NCI-H460 (cell line): ENCODE measurements at regions not wholly inside any gene's neighbourhood (a gene's known extent, or its start where the extent isn't known, plus 50 kb on each side); places are given as distances from the start of the nearest gene placed in this dataset.

Source experiments
- DNase-seq: peaks from one replicate; pipeline ENCODE4 v3.0.0-alpha.2; 2016; ENCODE audit warnings: low read depth; ENCODE audit errors: extremely low read depth

GRCh38 chr2:242020196-242021004 is 150.9 kb downstream of the RTP5 start:
- DNase-seq: no peak

- DNase-seq: no peak
Measured at GRCh38 chr2:242022550-242023290, 153.2 kb downstream of the RTP5 start.

DNA sequence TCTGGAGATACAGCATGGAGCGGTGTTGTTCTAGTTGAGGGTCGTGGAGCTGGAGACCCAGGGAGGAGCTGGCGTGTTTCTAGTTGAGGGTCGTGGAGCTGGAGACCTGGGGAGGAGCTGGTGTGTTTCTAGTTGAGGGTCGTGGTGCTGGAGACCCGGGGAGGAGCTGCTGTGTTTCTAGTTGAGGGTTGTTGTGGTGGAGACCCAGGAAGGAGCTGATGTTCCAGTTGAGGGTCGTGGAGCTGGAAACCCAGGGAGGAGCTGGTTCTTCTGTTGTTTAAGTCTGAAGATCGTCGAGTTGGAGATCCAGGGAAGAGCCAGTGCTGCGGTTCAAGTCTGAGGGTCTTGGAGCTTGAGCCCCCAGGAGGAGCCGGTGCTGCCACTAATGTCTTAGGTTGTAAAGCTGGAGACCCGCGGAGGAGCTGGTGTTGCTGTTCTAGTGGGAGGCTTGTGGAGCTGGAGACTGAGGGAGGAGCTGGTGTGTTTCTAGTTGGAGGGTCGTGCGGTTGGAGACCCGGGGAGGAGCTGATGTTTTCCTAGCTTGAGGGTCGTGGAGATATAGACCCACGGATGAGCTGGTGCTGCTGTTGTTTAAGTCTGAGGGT is 155.3 kb downstream of the RTP5 start:
- no peak for DNase-seq

- DNase-seq: no peak
Measured at GRCh38 chr2:242027676-242028450, 158.3 kb downstream of the RTP5 start.

DNA sequence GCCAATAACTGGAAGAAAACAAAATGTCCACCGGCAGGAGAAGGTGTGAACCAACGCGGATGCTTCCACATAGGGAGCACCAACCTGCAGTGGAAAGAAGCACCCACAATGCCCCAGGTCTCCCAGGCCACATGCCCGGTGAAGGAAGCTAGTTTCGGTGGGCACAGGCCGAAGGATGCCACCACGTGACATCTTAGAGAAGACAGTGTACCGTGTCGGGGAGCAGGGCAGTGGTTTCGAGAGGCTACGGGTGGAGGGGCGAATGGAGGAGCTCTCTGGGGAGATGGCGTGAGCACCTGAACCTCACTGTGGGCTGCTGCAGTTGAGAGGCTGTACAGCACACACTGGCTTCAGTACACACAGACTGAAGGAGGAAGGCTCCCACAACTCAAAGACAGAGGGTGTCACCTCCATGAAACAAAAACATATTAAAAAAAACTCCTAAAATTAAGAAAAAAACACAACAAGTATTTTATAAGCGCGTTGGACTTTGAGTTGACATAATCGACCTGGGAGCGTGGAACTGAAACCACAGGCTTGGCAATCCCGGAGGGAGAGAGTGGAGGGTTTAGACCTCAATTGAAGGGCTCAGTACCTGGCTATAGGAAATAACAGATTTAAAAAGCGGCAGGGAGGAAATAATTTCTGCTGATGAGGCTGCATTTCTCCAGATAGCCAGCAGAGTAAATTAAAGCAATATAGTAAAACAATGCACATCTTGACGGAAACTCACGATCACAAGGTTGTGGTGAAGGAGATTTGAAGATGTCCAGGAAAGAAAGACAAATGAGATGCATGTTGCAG is 160.1 kb downstream of the RTP5 start:
- no peak for DNase-seq

DNA sequence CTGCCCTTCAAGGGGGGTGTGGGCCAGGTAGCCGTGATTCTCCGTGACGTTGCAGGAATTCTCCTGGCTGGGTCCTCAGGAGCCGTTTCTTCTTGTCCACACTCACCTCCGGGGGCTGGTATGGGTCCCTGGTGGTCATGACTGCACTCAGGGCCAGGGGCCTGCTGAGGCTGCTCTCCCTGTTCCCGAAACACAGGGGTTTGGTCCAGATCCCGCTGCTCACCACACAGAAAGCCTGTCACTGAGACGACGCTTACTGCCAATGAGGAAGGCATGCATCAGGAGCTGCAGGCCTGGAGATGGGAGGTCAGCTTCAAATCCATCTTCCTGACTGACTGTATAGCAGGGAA is 160.7 kb downstream of the RTP5 start:
- DNase-seq: no peak

GRCh38 chr2:242030858-242031257 is 161.3 kb downstream of the RTP5 start:
- no peak for DNase-seq

- no peak for DNase-seq
Measured at GRCh38 chr2:242031481-242032019, 162.0 kb downstream of the RTP5 start.

GRCh38 chr2:242032780-242033656 is 163.5 kb downstream of the RTP5 start:
- no peak for DNase-seq

DNA sequence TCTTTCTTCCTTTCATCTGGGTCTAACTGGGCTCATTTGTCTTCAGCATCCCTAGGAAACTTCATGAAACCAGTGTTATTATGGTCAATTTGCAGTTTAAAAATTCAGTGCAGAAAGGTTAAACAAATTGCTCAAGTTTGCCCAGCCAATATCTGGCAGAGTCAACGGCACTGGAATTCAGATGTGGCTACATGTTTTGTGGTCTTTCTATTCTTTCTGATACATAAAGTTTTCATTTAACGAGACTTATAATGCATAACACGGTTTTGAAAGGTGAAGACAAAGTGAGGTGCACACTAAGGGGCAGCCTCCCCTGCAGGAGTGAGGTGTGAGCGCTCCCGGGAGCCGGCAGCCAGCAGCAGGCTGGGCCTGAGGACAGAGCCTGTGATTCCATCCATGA is 164.6 kb downstream of the RTP5 start:
- no peak for DNase-seq

- no peak for DNase-seq
Measured at GRCh38 chr2:242034996-242035814, 165.7 kb downstream of the RTP5 start.

- no peak for DNase-seq
Measured at GRCh38 chr2:242035858-242036652, 166.5 kb downstream of the RTP5 start.

GRCh38 chr2:242036653-242036950 is 167.1 kb downstream of the RTP5 start:
- DNase-seq: no peak

GRCh38 chr2:242038166-242038927 is 168.8 kb downstream of the RTP5 start:
- no peak for DNase-seq

- DNase-seq: no peak
Measured at GRCh38 chr2:242038928-242039341, 169.4 kb downstream of the RTP5 start.

DNA sequence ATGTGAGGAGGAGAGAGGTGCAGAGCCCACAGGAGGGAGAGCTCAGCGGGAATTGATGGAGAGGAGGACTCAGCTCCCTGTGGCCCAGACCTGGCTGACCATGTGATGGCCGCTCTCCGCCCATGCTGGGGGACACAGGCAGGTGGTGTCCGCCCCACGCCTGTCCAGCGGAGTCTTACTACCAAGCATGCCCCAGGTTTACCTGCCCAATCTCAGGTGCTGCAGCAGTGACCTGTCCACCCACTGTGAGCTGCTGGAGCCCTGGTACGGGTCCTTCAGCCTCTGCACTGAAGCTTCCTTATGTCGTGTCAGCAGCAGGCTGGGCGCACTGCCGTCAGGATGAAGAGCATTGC is 170.8 kb downstream of the RTP5 start:
- no peak for DNase-seq

GRCh38 chr2:242040681-242041080 is 171.2 kb downstream of the RTP5 start:
- DNase-seq: no peak
